ENCODE measurements at regions not wholly inside any gene's neighbourhood (a gene's known extent, or its start where the extent isn't known, plus 50 kb on each side); places are given as distances from the start of the nearest gene placed in this dataset.
A peak's percentile ranks its signal among the peaks of the same experiment; 100 is the strongest.
"Not testable (repeated sequence)": the region's sequence is repeated elsewhere in the genome, so short reads cannot be mapped to it uniquely, and the experiment has no call there.

GRCh38 chr5:32534041-32534440 lies 51.3 kb upstream of the SUB1 start:
- DNase-seq: no peak

- peak; percentile 24 for DNase-seq
These were observed 53.4 kb upstream of the SUB1 start for GRCh38 chr5:32531885-32532520.

DNA sequence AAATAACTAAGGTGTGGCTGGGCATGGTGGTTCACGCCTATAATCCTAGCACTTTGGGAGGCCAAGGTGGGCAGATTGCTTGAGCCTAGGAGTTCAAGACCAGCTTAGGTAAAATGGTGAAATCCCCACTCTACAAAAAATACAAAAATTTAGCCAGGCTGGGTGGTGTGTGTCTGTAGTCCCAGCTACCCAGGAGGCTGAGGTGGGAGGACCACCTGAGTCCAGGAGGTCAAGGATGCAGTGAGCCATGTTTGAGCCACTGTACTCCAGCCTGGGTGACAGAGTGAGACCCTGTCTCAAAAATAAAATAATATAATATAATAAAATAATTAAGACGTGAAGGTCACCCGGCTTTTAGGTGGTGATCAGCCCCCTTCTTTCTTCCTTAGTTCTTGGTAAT lies 58.0 kb upstream of the SUB1 start:
- not testable (repeated sequence) for DNase-seq

GRCh38 chr5:32526810-32527209 lies 58.5 kb upstream of the SUB1 start:
- no peak for DNase-seq

DNA sequence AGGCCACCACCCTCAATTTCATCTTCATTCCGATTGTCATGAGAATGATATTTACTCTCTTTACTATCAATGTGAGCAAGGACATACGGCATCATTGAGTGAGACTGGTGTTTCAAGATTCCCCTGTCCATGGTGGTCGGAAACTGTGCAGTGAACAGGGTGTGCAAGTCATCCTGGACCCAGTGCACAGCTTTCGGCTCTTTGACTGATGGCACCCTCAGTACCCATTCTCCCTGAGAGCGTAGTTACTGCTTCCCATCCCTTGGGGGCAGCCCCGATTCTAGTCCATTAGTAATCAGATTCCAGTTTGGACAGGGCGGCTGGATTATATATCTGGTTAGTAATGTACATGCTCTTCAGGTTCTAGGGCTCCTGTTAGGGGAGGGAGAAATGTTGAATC lies 61.7 kb upstream of the SUB1 start:
- no peak for DNase-seq

DNA sequence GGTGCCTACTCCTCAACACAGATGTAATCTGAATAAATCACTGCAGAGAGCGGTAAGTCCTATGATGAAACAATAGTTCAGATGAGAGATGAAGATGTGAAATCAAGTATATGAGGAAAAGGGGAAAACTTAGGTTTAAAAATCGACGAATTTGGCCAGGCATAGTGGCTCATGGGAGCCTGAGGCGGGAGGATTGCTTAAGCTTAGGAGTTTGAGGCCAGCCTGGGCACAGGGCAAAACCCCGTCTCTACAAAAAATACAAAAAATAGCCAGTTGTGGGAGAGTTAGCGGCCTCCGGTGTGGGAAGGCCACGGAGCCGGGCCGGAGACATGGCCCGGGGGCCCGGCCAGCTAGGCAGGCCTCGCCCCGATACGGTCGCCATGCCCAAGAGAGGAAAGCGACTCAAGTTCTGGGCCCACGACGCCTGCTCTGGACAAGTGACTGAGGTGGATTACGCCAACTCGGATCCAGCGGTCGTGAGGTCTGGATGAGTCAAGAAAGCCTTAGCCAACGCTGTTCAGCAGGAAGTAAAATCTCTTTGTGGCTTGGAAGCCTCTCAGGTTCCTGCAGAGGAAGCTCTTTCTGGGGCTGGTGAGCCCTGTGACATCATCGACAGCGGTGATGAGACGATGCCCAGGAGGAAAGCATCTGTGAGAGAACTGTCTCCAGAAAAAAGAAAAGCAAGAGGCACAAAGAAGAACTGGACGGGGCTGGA lies 62.8 kb upstream of the SUB1 start:
- DNase-seq: no peak

- no peak for DNase-seq
These were observed 63.9 kb upstream of the SUB1 start for GRCh38 chr5:32521481-32521880.

DNA sequence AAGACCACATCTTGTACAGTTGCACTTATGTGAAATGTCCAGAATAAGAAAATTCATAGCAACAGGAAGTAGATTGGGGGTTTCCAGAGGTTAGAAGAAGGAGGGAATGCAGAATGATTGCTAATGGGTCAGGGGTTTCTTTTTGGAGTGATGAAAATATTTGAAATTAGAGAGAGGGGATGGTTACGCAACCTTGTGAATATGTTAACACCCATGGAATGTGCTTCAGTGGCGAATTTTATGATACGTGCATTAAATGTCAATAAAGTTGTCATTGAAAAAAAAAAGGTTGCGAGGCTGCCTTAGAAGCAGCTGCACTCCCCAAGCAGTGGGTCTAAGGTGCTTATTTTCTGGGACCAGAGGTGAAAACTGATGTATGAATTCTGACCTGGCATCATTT lies 64.4 kb upstream of the SUB1 start:
- DNase-seq: no peak

GRCh38 chr5:32520356-32520755 lies 65.0 kb upstream of the SUB1 start:
- no peak for DNase-seq

GRCh38 chr5:32519508-32519907 lies 65.8 kb upstream of the SUB1 start:
- no peak for DNase-seq

GRCh38 chr5:32514806-32515205 lies 70.3 kb upstream of the ZFR start:
- no peak for DNase-seq

DNA sequence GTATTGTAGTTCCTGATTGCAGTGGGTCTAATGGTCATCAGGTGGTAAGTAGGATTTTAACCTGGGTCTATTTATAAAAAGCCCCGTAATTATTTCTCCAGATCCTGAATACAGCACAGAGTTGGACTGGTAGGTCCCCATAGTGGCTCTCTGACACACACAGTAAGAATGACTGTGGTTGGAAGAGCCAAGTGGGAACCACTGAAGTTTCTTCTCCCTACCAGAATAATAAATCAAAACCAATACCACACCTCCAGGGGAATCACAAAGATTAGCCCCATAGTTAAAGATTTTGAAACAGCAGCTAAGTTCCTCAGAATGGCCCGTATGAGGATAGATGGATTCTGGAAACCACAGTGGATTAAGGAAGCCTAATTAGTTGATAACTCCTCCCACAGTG lies 68.4 kb upstream of the ZFR start:
- DNase-seq: no peak

- no peak for DNase-seq
These were observed 67.3 kb upstream of the ZFR start for GRCh38 chr5:32511776-32512374.

GRCh38 chr5:32510860-32511259 lies 66.3 kb upstream of the ZFR start:
- no peak for DNase-seq

- no peak for DNase-seq
These were observed 64.6 kb upstream of the ZFR start for GRCh38 chr5:32508806-32509805.

- DNase-seq: no peak
These were observed 63.3 kb upstream of the ZFR start for GRCh38 chr5:32507738-32508434.

DNA sequence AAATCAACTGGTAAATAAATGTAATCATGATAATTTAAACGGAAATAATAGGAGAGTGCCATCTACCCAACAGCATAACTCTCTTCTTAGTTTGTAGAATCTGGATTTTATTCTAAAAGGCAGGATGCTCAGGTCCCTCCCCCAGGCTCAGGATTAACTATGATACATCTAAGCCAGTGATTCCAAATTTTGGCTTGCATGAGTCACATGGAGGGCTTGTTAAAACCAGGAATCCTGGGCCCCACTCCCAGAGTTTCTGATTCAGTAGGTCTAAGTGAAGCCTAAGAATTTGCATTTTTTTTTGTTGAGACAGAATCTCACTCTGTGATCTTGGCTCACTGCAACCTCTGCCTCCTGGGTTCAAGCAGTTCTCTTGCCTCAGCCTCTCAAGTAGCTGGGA lies 62.3 kb upstream of the ZFR start:
- no peak for DNase-seq

DNA sequence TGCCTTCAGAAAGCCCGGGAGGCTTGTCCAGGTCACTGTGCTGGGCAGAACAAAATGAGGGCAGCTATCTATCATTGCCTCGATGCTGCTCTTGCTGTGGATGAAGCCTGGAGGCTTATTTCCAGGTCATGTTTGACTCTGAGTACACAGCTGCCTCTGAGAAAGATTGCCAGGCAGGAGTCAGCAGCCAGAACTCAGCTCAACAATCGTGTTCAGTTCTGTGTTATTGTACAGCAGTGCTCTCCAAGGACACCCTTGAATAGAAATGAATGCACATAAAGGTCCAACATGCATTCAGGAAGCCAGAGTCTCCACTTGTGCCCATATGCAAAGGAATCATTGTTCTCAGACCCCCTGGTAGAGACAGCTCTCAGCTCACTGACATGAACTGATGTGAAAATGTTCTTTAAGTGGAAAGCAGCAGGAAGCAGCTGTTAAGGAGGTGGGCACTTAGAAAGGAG lies 61.7 kb upstream of the ZFR start:
- no peak for DNase-seq

DNA sequence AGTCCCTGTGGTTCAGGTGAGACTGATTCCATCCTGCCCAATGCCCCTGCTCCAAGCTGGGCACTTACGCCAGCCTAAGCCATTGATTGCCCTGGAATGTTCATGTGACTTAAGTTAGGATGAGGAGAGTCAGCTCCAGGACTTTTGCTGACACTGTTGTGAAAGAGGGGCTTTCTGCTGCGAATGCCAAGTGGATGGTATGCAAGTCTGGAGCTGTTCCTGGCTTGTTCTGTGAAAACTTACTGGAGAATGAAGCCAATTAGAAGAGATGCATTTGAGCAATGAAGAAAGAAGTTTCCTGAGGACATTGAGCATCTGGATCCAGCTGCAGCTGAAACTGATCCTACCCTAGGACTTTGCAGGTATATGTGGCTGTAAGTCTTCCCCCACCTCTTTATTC lies 61.2 kb upstream of the ZFR start:
- DNase-seq: no peak

GRCh38 chr5:32504989-32505596 lies 60.6 kb upstream of the ZFR start:
- no peak for DNase-seq

DNA sequence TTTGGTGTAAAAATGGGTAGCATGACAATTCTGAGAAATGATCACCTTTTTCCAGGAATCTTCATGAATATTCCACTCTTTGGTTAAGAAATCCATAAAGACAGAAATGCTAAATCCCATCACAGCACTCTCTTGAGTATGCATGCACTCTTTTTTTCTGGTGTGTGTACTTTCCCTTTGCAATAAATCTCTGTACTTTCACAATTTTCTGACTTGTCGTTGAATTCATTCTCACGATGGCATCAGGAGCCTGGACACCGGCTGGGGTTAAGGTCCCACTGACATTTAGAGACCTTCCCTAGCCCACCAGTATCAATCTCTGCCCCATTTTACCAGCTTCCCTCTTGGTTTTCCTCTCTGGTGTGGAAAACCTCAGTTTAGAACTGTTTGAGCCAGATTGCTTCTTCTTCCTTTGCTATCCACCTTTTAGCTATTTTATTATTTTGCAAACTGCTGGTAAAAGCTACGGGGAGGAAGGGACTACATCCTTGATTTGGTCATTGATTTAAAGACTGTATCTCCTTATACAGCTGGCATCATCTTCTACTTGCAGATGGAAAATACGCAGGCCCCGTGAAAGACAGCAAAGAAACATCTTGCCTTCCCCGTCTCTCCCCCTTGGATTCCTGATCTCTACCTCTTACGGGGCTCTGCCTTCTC lies 59.9 kb upstream of the ZFR start:
- DNase-seq: no peak
